OCI-LY7 (cell line): ENCODE measurements at regions not wholly inside any gene's neighbourhood (a gene's known extent, or its start where the extent isn't known, plus 50 kb on each side); places are given as distances from the start of the nearest gene placed in this dataset.

Experiments
- BruUV-seq: library from RNA; stranded (reverse); fragments of 400-500 nt; replicated peaks from 2 replicates; lab custom pipeline; 2021; lab: Mats Ljungman, UMichigan
- CTCF ChIA-PET: fragments of 300-600 bp; sonication (Branson Sonifier 250); formaldehyde crosslinking; loops from one replicate; lab custom pipeline; 2022; ENCODE audit warnings: antibody characterized with exemption; ENCODE audit not compliant: unreplicated experiment; lab: Charles Lee
- POLR2A ChIA-PET: fragments of 300-600 bp; sonication (Branson Sonifier 250); formaldehyde crosslinking; loops from one replicate; lab custom pipeline; 2022; ENCODE audit warnings: antibody characterized with exemption; lab: Charles Lee
- DNase-seq: peaks from one replicate; pipeline ENCODE4 v3.0.0-alpha.2; 2015; ENCODE audit warnings: low spot score
- H2AFZ ChIP-seq: fragments of 200-600 bp; sonication (generic), shearing (Covaris generic); 2 replicates; pipeline ENCODE4 v1.6.1; 2014; ENCODE audit warnings: mild to moderate bottlenecking, antibody characterized with exemption, low read length, moderate library complexity
- H3K27ac ChIP-seq: fragments of 200-600 bp; sonication (generic); 2 replicates; pipeline ENCODE4 v1.5.1; 2014; ENCODE audit warnings: mixed run types, low read depth, mild to moderate bottlenecking, moderate library complexity, low read length, inconsistent platforms; ENCODE audit not compliant: poor library complexity, severe bottlenecking
- H3K36me3 ChIP-seq: fragments of 200-600 bp; sonication (generic); 2 replicates; pipeline ENCODE4 v1.6.1; 2014; ENCODE audit warnings: mild to moderate bottlenecking, antibody characterized with exemption, low read length, moderate library complexity, mixed read lengths; ENCODE audit not compliant: insufficient read depth
- H3K4me1 ChIP-seq: fragments of 200-600 bp; sonication (generic); 2 replicates; pipeline ENCODE4 v1.5.1; 2014; ENCODE audit warnings: mild to moderate bottlenecking, low read length; ENCODE audit not compliant: insufficient read depth, poor library complexity, severe bottlenecking
- H3K4me2 ChIP-seq: fragments of 200-600 bp; sonication (generic); 2 replicates; pipeline ENCODE4 v1.6.1; 2014; ENCODE audit warnings: mild to moderate bottlenecking, low read length
- H3K4me3 ChIP-seq: fragments of 200-600 bp; sonication (generic); 2 replicates; pipeline ENCODE4 v1.5.1; 2014; ENCODE audit warnings: mild to moderate bottlenecking, low read depth, low read length; ENCODE audit not compliant: poor library complexity, severe bottlenecking
- H3K79me2 ChIP-seq: fragments of 200-600 bp; sonication (generic); 2 replicates; pipeline ENCODE4 v1.6.1; 2016; ENCODE audit warnings: low read depth, mild to moderate bottlenecking, low read length, moderate library complexity, mixed read lengths; ENCODE audit not compliant: insufficient read depth
- H3K9me2 ChIP-seq: fragments of 200-600 bp; sonication (generic); 2 replicates; pipeline ENCODE4 v1.6.1; 2016; ENCODE audit warnings: mild to moderate bottlenecking, low read length, mixed read lengths; ENCODE audit not compliant: insufficient read depth
- H3K9me3 ChIP-seq: fragments of 200-600 bp; sonication (generic); 2 replicates; pipeline ENCODE4 v1.6.1; 2014; ENCODE audit warnings: mild to moderate bottlenecking, mixed run types, low read length, mixed read lengths
- H4K20me1 ChIP-seq: fragments of 200-600 bp; sonication (generic); 2 replicates; pipeline ENCODE4 v1.6.1; 2014; ENCODE audit warnings: mild to moderate bottlenecking, antibody characterized with exemption, low read length, moderate library complexity, mixed read lengths; ENCODE audit not compliant: insufficient read depth
- CTCF ChIP-seq: fragments of 200-600 bp; sonication (generic); conservative IDR thresholded peaks from 2 replicates; pipeline ENCODE4 v1.5.1; 2014; ENCODE audit warnings: mild to moderate bottlenecking, antibody characterized with exemption, low read length, moderate library complexity, mixed read lengths
- EZH2phosphoT487 ChIP-seq: fragments of 200-600 bp; sonication (generic); IDR thresholded peaks from 2 replicates; pipeline ENCODE4 v1.6.1; 2018; ENCODE audit warnings: low read depth, borderline replicate concordance, mild to moderate bottlenecking, mixed run types, antibody characterized with exemption, low read length, moderate library complexity, mixed read lengths
- intact Hi-C: fragments of 100-400 bp; cut with micrococcal nuclease; formaldehyde crosslinking; loops from one replicate; pipeline ENCODE4 v1.10.0; 2022; ENCODE audit not compliant: unreplicated experiment

DNA sequence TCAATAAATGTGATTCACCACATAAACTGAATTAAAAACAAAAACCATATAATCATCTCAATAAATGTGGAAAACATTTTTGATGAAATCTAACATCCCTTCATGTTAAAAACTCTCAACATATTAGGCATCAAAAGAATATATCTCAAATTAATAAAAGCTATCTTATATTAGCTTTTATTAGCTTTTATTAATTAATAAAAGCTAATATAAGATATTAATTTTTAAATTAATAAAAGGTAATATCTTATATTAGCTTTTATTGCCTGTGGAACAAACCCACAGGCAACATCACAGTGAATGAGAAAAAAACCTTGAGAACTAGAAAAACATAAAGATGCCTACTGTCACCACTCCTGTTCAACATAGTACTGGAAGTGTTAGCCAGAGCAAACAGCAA lies 338.9 kb upstream of the GRIA1 start:
- no peak for DNase-seq
- no peaks in the 10 kb centered on the region for H4K20me1 ChIP-seq
- no peak overlapping the region for H2AFZ ChIP-seq
- no peaks in the 10 kb centered on the region for H3K36me3 ChIP-seq
- H3K9me2 ChIP-seq, result no peaks in the 10 kb centered on the region
- intact Hi-C loops, result loop anchor here (10.0 kb wide), 2 partner anchors 587 to 813 kb away; no protein-coding TSS in a partner anchor
- no peak overlapping the region for H3K4me2 ChIP-seq
- H3K9me3 ChIP-seq, result no peaks in the 10 kb centered on the region
- no peak overlapping the region for H3K27ac ChIP-seq
- POLR2A ChIA-PET, result interaction anchor here (0.8 kb wide), 1 partner anchor 813 kb away, joined by 3 read pairs; no protein-coding TSS in a partner anchor
- no peak overlapping the region for H3K4me3 ChIP-seq
- H3K79me2 ChIP-seq, result no peaks in the 10 kb centered on the region
- CTCF ChIA-PET, result no interaction called here
- BruUV-seq, result no TSS peak
- TF ChIP-seq CTCF (no peak), EZH2phosphoT487 (no peak)
- H3K4me1 ChIP-seq, result no peaks in the 10 kb centered on the region

DNA sequence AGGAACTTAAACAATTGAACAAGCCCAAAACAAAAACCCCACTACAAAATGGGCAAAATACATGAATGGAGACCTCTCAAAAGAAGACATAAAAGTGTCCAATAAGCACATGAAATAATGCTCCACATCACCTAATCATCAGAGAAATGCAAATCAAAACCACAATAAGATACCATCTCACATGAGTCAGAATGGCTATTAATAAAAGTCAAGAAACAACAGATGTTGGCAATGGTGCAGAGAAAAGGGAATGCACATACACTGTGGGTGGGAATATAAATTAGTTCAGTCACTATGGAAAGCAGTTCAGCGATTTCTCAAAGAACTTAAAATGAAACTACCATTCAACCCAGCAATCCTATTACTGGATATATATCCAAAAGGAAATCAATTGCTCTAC lies 337.4 kb upstream of the GRIA1 start:
- BruUV-seq, result no TSS peak
- ChIA-PET POLR2A (interaction anchor here (0.7 kb wide), 1 partner anchor 1940 kb away, joined by 4 read pairs; no protein-coding TSS in a partner anchor), CTCF (no interaction called here)
- H4K20me1 ChIP-seq, result no peaks in the 10 kb centered on the region
- no peak overlapping the region for H3K4me2 ChIP-seq
- no peak for DNase-seq
- H3K9me2 ChIP-seq, result no peaks in the 10 kb centered on the region
- H3K9me3 ChIP-seq, result no peaks in the 10 kb centered on the region
- H3K27ac ChIP-seq, result no peak overlapping the region
- no peak overlapping the region for H2AFZ ChIP-seq
- H3K4me1 ChIP-seq, result no peaks in the 10 kb centered on the region
- H3K36me3 ChIP-seq, result no peaks in the 10 kb centered on the region
- TF ChIP-seq EZH2phosphoT487, result no peak
- TF ChIP-seq CTCF, result no peak
- intact Hi-C loops, result loop anchor here (10.0 kb wide), 2 partner anchors 588 to 812 kb away; no protein-coding TSS in a partner anchor
- H3K79me2 ChIP-seq, result no peaks in the 10 kb centered on the region
- H3K4me3 ChIP-seq, result no peak overlapping the region

DNA sequence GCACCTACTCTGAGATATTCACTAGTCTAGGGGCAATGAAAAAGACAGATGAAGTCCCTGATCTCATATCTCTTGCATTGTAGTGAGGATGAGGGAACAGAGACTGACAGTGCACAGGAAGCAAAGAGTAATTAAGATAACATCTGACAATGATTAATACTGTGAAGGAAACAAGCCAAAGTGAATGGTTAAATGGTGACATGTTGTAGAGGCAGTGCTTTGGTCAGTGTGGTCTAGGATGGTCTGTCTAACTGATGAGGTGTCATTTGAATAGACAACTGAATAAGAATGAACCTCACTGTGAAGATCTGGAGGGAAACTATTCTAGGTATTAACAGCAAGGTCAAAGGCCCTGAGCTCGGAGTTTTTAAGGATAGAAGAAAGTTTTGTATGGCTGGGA lies 333.3 kb upstream of the GRIA1 start:
- POLR2A ChIA-PET, result no interaction called here
- H3K9me3 ChIP-seq, result no peaks in the 10 kb centered on the region
- no peaks in the 10 kb centered on the region for H4K20me1 ChIP-seq
- no peaks in the 10 kb centered on the region for H3K36me3 ChIP-seq
- no peak overlapping the region for H3K4me2 ChIP-seq
- no peaks in the 10 kb centered on the region for H3K9me2 ChIP-seq
- no TSS peak for BruUV-seq
- CTCF ChIA-PET, result no interaction called here
- H3K27ac ChIP-seq, result no peak overlapping the region
- intact Hi-C loops, result loop anchor here (10.0 kb wide), 2 partner anchors 592 to 808 kb away; no protein-coding TSS in a partner anchor
- H2AFZ ChIP-seq, result no peak overlapping the region
- no peaks in the 10 kb centered on the region for H3K4me1 ChIP-seq
- no peaks in the 10 kb centered on the region for H3K79me2 ChIP-seq
- DNase-seq, result no peak
- H3K4me3 ChIP-seq, result no peak overlapping the region
- TF ChIP-seq EZH2phosphoT487 (no peak), CTCF (no peak)
